Endothelial cell of umbilical vein (primary cell): ENCODE measurements at regions not wholly inside any gene's neighbourhood (a gene's known extent, or its start where the extent isn't known, plus 50 kb on each side); places are given as distances from the start of the nearest gene placed in this dataset.

Experiments used
- BruUV-seq: library from RNA; stranded (reverse); fragments of 400-500 nt; replicated peaks from 2 replicates; lab custom pipeline; 2021; lab: Mats Ljungman, UMichigan
- CTCF ChIA-PET: fragments of 300-600, 350-600 bp; sonication (Branson Sonifier 250); formaldehyde crosslinking; loops from one replicate; lab custom pipeline; 2021; ENCODE audit warnings: antibody characterized with exemption, inconsistent platforms; lab: Charles Lee
- POLR2A ChIA-PET: fragments of 300-600, 350-600 bp; sonication (Branson Sonifier 250); formaldehyde crosslinking; loops from one replicate; lab custom pipeline; 2021; ENCODE audit warnings: antibody characterized with exemption, inconsistent platforms; lab: Charles Lee
- DNase-seq: peaks from one replicate; pipeline ENCODE4 v3.0.0-alpha.2; 2011; ENCODE audit warnings: low read depth, low spot score
- FAIRE-seq: peaks from 2 replicates; lab custom pipeline; 2011; peaks lifted over from hg19 to GRCh38; lab: Jason Lieb, UNC
- H2AFZ ChIP-seq: 2 replicates; pipeline ENCODE4 v1.6.0; 2012; ENCODE audit warnings: low read depth, low read length, control low read depth, inconsistent platforms
- H3K27ac ChIP-seq: 2 replicates; pipeline ENCODE4 v1.5.1; 2011; ENCODE audit warnings: low read depth, mild to moderate bottlenecking, control low read depth, low read length, moderate library complexity; ENCODE audit not compliant: insufficient read depth
- H3K27me3 ChIP-seq, 2 experiments: 2 replicates each; pipeline versions ENCODE4 v1.6.0 to v1.6.1; 2011; ENCODE audit warnings: low read length in 2 of 2, mixed read lengths in 1 of 2; ENCODE audit not compliant: control insufficient read depth in 2 of 2, insufficient read depth in 2 of 2
- H3K36me3 ChIP-seq, 2 experiments: 2 replicates in 1 of 2; 3 replicates in 1 of 2; pipeline ENCODE4 v1.5.1; 2011; ENCODE audit warnings: low read length in 2 of 2, mild to moderate bottlenecking in 1 of 2, moderate library complexity in 1 of 2; ENCODE audit not compliant: control insufficient read depth in 2 of 2, insufficient read depth in 2 of 2; ENCODE audit errors: extremely low read depth in 1 of 2
- H3K4me1 ChIP-seq: 3 replicates; pipeline ENCODE4 v1.5.1; 2011; ENCODE audit warnings: mild to moderate bottlenecking, low read length; ENCODE audit not compliant: control insufficient read depth, insufficient read depth; ENCODE audit errors: extremely low read depth
- H3K4me2 ChIP-seq: 2 replicates; pipeline ENCODE4 v1.6.1; 2011; ENCODE audit warnings: low read length, control low read depth, mixed read lengths; ENCODE audit not compliant: insufficient read depth
- H3K4me3 ChIP-seq, 3 experiments: fragments of 200-600 bp in 1 of 3; sonication (generic), shearing (Covaris generic) in 1 of 3; replicated peaks in 1 of 3; 2 replicates each; pipeline ENCODE4 v1.5.1; 2011 to 2016; ENCODE audit warnings: control low read depth in 3 of 3, low read length in 3 of 3, mild to moderate bottlenecking in 2 of 3, inconsistent platforms in 1 of 3, low read depth in 1 of 3, moderate library complexity in 1 of 3; ENCODE audit not compliant: insufficient read depth in 1 of 3
- H3K79me2 ChIP-seq: 2 replicates; pipeline ENCODE4 v1.6.0; 2012; ENCODE audit warnings: low read length, inconsistent platforms; ENCODE audit not compliant: control insufficient read depth, insufficient read depth
- H3K9ac ChIP-seq: replicated peaks from 2 replicates; pipeline ENCODE3; 2011; ENCODE audit warnings: low read length, control low read depth; ENCODE audit not compliant: insufficient read depth; ENCODE audit errors: extremely low read depth
- H3K9me1 ChIP-seq: replicated peaks from 3 replicates; pipeline ENCODE4 v1.6.0; 2011; ENCODE audit warnings: mild to moderate bottlenecking, low read length; ENCODE audit not compliant: control insufficient read depth, insufficient read depth; ENCODE audit errors: extremely low read depth
- H3K9me3 ChIP-seq: replicated peaks from 2 replicates; pipeline ENCODE4 v1.5.1; 2012; ENCODE audit warnings: low read length, inconsistent platforms; ENCODE audit not compliant: control insufficient read depth, insufficient read depth
- H4K20me1 ChIP-seq: replicated peaks from 2 replicates; pipeline ENCODE3; 2011; ENCODE audit warnings: mild to moderate bottlenecking, low read length; ENCODE audit not compliant: control insufficient read depth, insufficient read depth; ENCODE audit errors: extremely low read depth
- EZH2 ChIP-seq: IDR thresholded peaks from 2 replicates; pipeline ENCODE4 v1.6.1; 2012; ENCODE audit warnings: borderline replicate concordance, low read depth, mild to moderate bottlenecking, moderate library complexity, low read length, inconsistent platforms; ENCODE audit not compliant: severe bottlenecking
- FOS ChIP-seq: IDR thresholded peaks from 2 replicates; pipeline ENCODE4 v1.6.1; 2011; ENCODE audit warnings: mild to moderate bottlenecking, low read length, moderate library complexity, borderline replicate concordance; ENCODE audit not compliant: insufficient read depth
- GATA2 ChIP-seq: IDR thresholded peaks from 2 replicates; pipeline ENCODE4 v1.7.0; 2011; ENCODE audit warnings: low read depth, mild to moderate bottlenecking, moderate library complexity, mixed read lengths, low read length; ENCODE audit not compliant: insufficient read length, insufficient read depth
- JUN ChIP-seq: IDR thresholded peaks from 2 replicates; pipeline ENCODE4 v1.6.1; 2011; ENCODE audit warnings: borderline replicate concordance, low read depth; ENCODE audit not compliant: insufficient read length, insufficient read depth
- MYC ChIP-seq: IDR thresholded peaks from one replicate; pipeline ENCODE4 v1.6.1; 2011; ENCODE audit warnings: mild to moderate bottlenecking, low read depth, low read length
- POLR2A ChIP-seq: IDR thresholded peaks from 2 replicates; pipeline ENCODE4 v1.6.1; 2012; ENCODE audit warnings: low read depth, mild to moderate bottlenecking, control low read depth, low read length
- POLR2AphosphoS5 ChIP-seq: IDR thresholded peaks from 2 replicates; pipeline ENCODE4 v1.6.1; 2012; ENCODE audit warnings: low read depth, mild to moderate bottlenecking, control low read depth, low read length, moderate library complexity; ENCODE audit not compliant: insufficient read depth
- dilution Hi-C: fragments of 300-500 bp; cut with MboI; formaldehyde crosslinking; loops from one replicate; pipeline ENCODE4 v1.15.0; 2019; ENCODE audit warnings: low sequenced_read_pairs; ENCODE audit not compliant: extremely low pct_ligation_motif_present
- intact Hi-C: fragments of 100-400 bp; cut with micrococcal nuclease; formaldehyde crosslinking; loops from one replicate; pipeline ENCODE4 v1.10.0; 2022
- TF ChIP-seq, protein P1 (sequence below), 2 donors: IDR thresholded peaks; 1 replicate in 1 of 2; 2 replicates in 1 of 2; pipeline ENCODE4 v1.5.1; 2011; ENCODE audit warnings: low read length in 2 of 2, mild to moderate bottlenecking in 2 of 2, moderate library complexity in 2 of 2, control low read depth in 1 of 2, inconsistent platforms in 1 of 2, low read depth in 1 of 2; ENCODE audit not compliant: insufficient read depth in 1 of 2; ENCODE audit errors: extremely low read depth in 1 of 2
- TF ChIP-seq, protein P2 (sequence below): IDR thresholded peaks from 2 replicates; pipeline ENCODE4 v1.6.1; 2011; ENCODE audit not compliant: insufficient read depth, insufficient read length

DNA sequence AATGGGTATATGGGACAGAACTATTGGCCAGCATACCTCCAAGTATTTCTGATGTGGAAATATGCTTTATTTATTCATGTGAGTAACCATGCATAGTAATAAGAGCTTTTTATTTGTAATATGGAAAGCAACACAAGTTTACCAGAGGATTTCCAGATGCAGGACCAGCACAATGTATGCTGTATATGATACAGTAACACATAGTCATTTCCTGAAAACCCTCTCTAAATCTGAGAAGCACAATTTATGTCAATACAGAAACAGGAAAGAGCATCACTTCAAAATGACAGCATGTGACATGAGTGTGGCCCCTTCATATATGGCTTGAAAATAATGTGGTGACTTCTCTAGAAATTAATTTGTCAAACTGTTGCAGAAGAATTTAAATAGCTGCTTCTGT lies 1134.7 kb upstream of the ADGRL2 start:
- H3K27ac ChIP-seq: no peak overlapping the region
- no peaks in the 10 kb centered on the region for H4K20me1 ChIP-seq
- no peak for FAIRE-seq
- no peaks in the 10 kb centered on the region for H3K9me3 ChIP-seq
- TF ChIP-seq, protein P1, sequence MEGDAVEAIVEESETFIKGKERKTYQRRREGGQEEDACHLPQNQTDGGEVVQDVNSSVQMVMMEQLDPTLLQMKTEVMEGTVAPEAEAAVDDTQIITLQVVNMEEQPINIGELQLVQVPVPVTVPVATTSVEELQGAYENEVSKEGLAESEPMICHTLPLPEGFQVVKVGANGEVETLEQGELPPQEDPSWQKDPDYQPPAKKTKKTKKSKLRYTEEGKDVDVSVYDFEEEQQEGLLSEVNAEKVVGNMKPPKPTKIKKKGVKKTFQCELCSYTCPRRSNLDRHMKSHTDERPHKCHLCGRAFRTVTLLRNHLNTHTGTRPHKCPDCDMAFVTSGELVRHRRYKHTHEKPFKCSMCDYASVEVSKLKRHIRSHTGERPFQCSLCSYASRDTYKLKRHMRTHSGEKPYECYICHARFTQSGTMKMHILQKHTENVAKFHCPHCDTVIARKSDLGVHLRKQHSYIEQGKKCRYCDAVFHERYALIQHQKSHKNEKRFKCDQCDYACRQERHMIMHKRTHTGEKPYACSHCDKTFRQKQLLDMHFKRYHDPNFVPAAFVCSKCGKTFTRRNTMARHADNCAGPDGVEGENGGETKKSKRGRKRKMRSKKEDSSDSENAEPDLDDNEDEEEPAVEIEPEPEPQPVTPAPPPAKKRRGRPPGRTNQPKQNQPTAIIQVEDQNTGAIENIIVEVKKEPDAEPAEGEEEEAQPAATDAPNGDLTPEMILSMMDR (IDR thresholded peaks at IDR 0.05; ENCODE audit: extremely low read depth in 1 of 2, insufficient read depth in 1 of 2, low read depth in 1 of 2, low read length in 2 of 2): no peak
- TF ChIP-seq POLR2A (no peak), GATA2 (no peak), JUN (no peak), MYC (no peak), POLR2AphosphoS5 (no peak), EZH2 (no peak), FOS (no peak)
- TF ChIP-seq, protein P2, sequence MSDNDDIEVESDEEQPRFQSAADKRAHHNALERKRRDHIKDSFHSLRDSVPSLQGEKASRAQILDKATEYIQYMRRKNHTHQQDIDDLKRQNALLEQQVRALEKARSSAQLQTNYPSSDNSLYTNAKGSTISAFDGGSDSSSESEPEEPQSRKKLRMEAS: no peak
- no peak overlapping the region for H3K9ac ChIP-seq
- no peak overlapping the region for H3K4me3 ChIP-seq
- H3K9me1 ChIP-seq: no peaks in the 10 kb centered on the region
- H3K4me1 ChIP-seq: no peaks in the 10 kb centered on the region
- H2AFZ ChIP-seq: no peak overlapping the region
- ChIA-PET POLR2A (no interaction called here), CTCF (interaction anchor here (2.1 kb wide), 1 partner anchor 9 kb away, joined by 6 read pairs; no protein-coding TSS in a partner anchor)
- no peak for DNase-seq
- H3K36me3 ChIP-seq: no peaks in the 10 kb centered on the region
- no peaks in the 10 kb centered on the region for H3K79me2 ChIP-seq
- dilution Hi-C loops (no loop called here), intact Hi-C loops (no loop called here)
- no peaks in the 10 kb centered on the region for H3K27me3 ChIP-seq
- no peak overlapping the region for H3K4me2 ChIP-seq
- no TSS peak for BruUV-seq
